ENCODE measurements at regions not wholly inside any gene's neighbourhood (a gene's known extent, or its start where the extent isn't known, plus 50 kb on each side); places are given as distances from the start of the nearest gene placed in this dataset.

DNA sequence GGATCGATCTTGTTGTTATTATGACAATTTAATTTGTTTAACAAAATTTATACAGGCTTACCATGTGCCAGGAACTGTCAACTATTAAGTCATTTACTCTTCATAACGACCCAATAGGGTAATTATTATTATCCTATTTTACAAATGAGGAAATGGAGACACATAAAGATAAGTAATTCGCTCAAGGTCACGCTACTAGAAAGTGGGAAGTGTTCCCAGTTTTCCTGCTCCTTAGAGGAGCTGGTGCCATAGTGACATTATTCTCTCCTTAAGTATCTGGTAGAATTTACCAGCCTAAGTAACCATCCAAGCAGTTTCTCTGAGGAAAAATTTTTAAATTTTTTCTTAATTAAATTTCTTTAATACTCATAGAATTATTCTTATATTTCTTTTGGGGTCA lies 360.9 kb upstream of the RNF32 start:
- Histone ChIP-seq H3K9ac (ENCODE audit: low read length) (no peak overlapping the region), H3K27ac (ENCODE audit: low read depth, low read length) (no peak overlapping the region), H3K4me2 (ENCODE audit: low read depth, low read length, poor library complexity, severe bottlenecking) (no peak overlapping the region), H3K4me3 (ENCODE audit: insufficient read depth, low read length, poor library complexity, severe bottlenecking) (no peak overlapping the region), H3K36me3 (ENCODE audit: low read length) (no peaks in the 10 kb centered on the region), H3K9me3 (ENCODE audit: insufficient read depth, low read length) (peaks cover 5% of the 10 kb centered on the region; the same call in 1 of the 2 replicates), H3K79me2 (ENCODE audit: insufficient read depth, low read length) (no peaks in the 10 kb centered on the region), H4K20me1 (ENCODE audit: low read depth, low read length) (no peaks in the 10 kb centered on the region), H3K27me3 (ENCODE audit: low read length) (no peaks in the 10 kb centered on the region), H3F3A (ENCODE audit: insufficient read depth) (no peaks in the 10 kb centered on the region), H2AFZ (ENCODE audit: low read depth, low read length, severe bottlenecking) (no peak overlapping the region), H3K9me2 (replicated peaks; ENCODE audit: insufficient read depth, low read length) (no peaks in the 10 kb centered on the region)
- no peak for TF ChIP-seq CTCF (IDR thresholded peaks at IDR 0.05; ENCODE audit: insufficient read depth, low read length, poor library complexity, severe bottlenecking)
- TF ChIP-seq EZH2phosphoT487 (conservative IDR thresholded peaks at IDR 0.05; ENCODE audit: low read length) = no peak

GRCh38 chr7:156275292-156275691 lies 365.3 kb upstream of the RNF32 start:
- Histone ChIP-seq H3K9me3 (ENCODE audit: insufficient read depth, low read length) (no peaks in the 10 kb centered on the region), H3K9me2 (replicated peaks; ENCODE audit: insufficient read depth, low read length) (no peaks in the 10 kb centered on the region), H3K9ac (ENCODE audit: low read length) (no peak overlapping the region), H3F3A (ENCODE audit: insufficient read depth) (no peaks in the 10 kb centered on the region), H3K27me3 (ENCODE audit: low read length) (no peaks in the 10 kb centered on the region), H4K20me1 (ENCODE audit: low read depth, low read length) (no peaks in the 10 kb centered on the region), H3K27ac (ENCODE audit: low read depth, low read length) (no peak overlapping the region), H3K4me3 (ENCODE audit: insufficient read depth, low read length, poor library complexity, severe bottlenecking) (no peak overlapping the region), H3K4me2 (ENCODE audit: low read depth, low read length, poor library complexity, severe bottlenecking) (no peak overlapping the region), H3K79me2 (ENCODE audit: insufficient read depth, low read length) (no peaks in the 10 kb centered on the region), H3K36me3 (ENCODE audit: low read length) (no peaks in the 10 kb centered on the region), H2AFZ (ENCODE audit: low read depth, low read length, severe bottlenecking) (no peak overlapping the region)
- TF ChIP-seq EZH2phosphoT487 (conservative IDR thresholded peaks at IDR 0.05; ENCODE audit: low read length) (no peak), CTCF (IDR thresholded peaks at IDR 0.05; ENCODE audit: insufficient read depth, low read length, poor library complexity, severe bottlenecking) (no peak)

GRCh38 chr7:156274557-156274956 lies 366.0 kb upstream of the RNF32 start:
- Histone ChIP-seq H3K27me3 (ENCODE audit: low read length) (no peaks in the 10 kb centered on the region), H3K9me3 (ENCODE audit: insufficient read depth, low read length) (no peaks in the 10 kb centered on the region), H3K4me2 (ENCODE audit: low read depth, low read length, poor library complexity, severe bottlenecking) (no peak overlapping the region), H4K20me1 (ENCODE audit: low read depth, low read length) (no peaks in the 10 kb centered on the region), H3K9ac (ENCODE audit: low read length) (no peak overlapping the region), H3K9me2 (replicated peaks; ENCODE audit: insufficient read depth, low read length) (no peaks in the 10 kb centered on the region), H3F3A (ENCODE audit: insufficient read depth) (no peaks in the 10 kb centered on the region), H3K4me3 (ENCODE audit: insufficient read depth, low read length, poor library complexity, severe bottlenecking) (no peak overlapping the region), H3K36me3 (ENCODE audit: low read length) (no peaks in the 10 kb centered on the region), H2AFZ (ENCODE audit: low read depth, low read length, severe bottlenecking) (no peak overlapping the region), H3K79me2 (ENCODE audit: insufficient read depth, low read length) (no peaks in the 10 kb centered on the region), H3K27ac (ENCODE audit: low read depth, low read length) (no peak overlapping the region)
- TF ChIP-seq CTCF (IDR thresholded peaks at IDR 0.05; ENCODE audit: insufficient read depth, low read length, poor library complexity, severe bottlenecking) (no peak), EZH2phosphoT487 (conservative IDR thresholded peaks at IDR 0.05; ENCODE audit: low read length) (no peak)
